ENCODE measurements at regions not wholly inside any gene's neighbourhood (a gene's known extent, or its start where the extent isn't known, plus 50 kb on each side); places are given as distances from the start of the nearest gene placed in this dataset.

DNA sequence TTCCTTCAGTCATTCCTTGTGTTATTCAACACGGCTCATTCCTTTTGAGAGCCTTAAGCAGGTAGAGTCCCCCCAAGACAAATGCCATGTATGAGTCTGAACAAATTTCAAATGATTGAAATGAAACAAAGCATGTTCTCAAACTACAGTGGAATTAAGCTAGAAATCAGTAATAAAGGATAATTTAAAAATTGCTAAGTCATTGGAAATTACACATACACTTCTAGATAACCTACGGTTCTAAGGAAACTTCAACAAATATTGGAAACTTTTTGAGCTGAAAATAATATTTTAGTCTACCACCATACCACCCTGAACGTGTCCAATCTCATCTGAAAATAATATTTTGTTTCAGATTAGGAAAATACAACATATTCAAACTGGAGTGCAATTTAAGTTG is 71.8 kb upstream of the UGP2 start:
- no peaks in the 10 kb centered on the region for H3K79me2 ChIP-seq (ENCODE audit: control insufficient read depth, insufficient read depth, low read length)
- in situ Hi-C loops (cut with MboI) (no loop called here), intact Hi-C loops (cut with micrococcal nuclease; ENCODE audit: unreplicated experiment) (no loop called here)
- no peaks in the 10 kb centered on the region for H3K27me3 ChIP-seq (replicated peaks in 1 of 2; ENCODE audit: control insufficient read depth in 2 of 2, insufficient read depth in 2 of 2, low read length in 1 of 2)
- H3K9me3 ChIP-seq (replicated peaks; ENCODE audit: control insufficient read depth, insufficient read depth, low read length), result no peaks in the 10 kb centered on the region; the same call in 2 of the 3 replicates
- SMC1A ChIA-PET (ENCODE audit: uncharacterized antibody, unreplicated experiment), result interaction anchor here (0.8 to 1.9 kb wide), 4 partner anchors 10 to 49 kb away, joined by 3 to 4 read pairs (median 4); no protein-coding TSS in a partner anchor
- DNase-seq (ENCODE audit: low read depth, low spot score) (no peak), FAIRE-seq (no peak), ATAC-seq (no peak)
- no peak overlapping the region for H3K27ac ChIP-seq (ENCODE audit: control insufficient read depth, insufficient read depth)
- POLR2A ChIA-PET, result no interaction called here
- H3K4me1 ChIP-seq (ENCODE audit: control insufficient read depth, insufficient read depth, low read length), result no peaks in the 10 kb centered on the region
- no peak overlapping the region for H3K4me3 ChIP-seq
- H4K20me1 ChIP-seq (ENCODE audit: control insufficient read depth, insufficient read depth), result no peaks in the 10 kb centered on the region
- TF ChIP-seq SMAD5 (IDR thresholded peaks at IDR 0.05; ENCODE audit: low read depth), result no peak
- TF ChIP-seq SMAD1 (IDR thresholded peaks at IDR 0.05; ENCODE audit: low read depth, partially characterized antibody), result no peak
- TF ChIP-seq, protein P1, sequence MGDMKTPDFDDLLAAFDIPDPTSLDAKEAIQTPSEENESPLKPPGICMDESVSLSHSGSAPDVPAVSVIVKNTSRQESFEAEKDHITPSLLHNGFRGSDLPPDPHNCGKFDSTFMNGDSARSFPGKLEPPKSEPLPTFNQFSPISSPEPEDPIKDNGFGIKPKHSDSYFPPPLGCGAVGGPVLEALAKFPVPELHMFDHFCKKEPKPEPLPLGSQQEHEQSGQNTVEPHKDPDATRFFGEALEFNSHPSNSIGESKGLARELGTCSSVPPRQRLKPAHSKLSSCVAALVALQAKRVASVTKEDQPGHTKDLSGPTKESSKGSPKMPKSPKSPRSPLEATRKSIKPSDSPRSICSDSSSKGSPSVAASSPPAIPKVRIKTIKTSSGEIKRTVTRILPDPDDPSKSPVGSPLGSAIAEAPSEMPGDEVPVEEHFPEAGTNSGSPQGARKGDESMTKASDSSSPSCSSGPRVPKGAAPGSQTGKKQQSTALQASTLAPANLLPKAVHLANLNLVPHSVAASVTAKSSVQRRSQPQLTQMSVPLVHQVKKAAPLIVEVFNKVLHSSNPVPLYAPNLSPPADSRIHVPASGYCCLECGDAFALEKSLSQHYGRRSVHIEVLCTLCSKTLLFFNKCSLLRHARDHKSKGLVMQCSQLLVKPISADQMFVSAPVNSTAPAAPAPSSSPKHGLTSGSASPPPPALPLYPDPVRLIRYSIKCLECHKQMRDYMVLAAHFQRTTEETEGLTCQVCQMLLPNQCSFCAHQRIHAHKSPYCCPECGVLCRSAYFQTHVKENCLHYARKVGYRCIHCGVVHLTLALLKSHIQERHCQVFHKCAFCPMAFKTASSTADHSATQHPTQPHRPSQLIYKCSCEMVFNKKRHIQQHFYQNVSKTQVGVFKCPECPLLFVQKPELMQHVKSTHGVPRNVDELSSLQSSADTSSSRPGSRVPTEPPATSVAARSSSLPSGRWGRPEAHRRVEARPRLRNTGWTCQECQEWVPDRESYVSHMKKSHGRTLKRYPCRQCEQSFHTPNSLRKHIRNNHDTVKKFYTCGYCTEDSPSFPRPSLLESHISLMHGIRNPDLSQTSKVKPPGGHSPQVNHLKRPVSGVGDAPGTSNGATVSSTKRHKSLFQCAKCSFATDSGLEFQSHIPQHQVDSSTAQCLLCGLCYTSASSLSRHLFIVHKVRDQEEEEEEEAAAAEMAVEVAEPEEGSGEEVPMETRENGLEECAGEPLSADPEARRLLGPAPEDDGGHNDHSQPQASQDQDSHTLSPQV (IDR thresholded peaks at IDR 0.05), result no peak
- no peak for TF ChIP-seq ZNF622 (IDR thresholded peaks at IDR 0.05)
- TF ChIP-seq, protein P2, sequence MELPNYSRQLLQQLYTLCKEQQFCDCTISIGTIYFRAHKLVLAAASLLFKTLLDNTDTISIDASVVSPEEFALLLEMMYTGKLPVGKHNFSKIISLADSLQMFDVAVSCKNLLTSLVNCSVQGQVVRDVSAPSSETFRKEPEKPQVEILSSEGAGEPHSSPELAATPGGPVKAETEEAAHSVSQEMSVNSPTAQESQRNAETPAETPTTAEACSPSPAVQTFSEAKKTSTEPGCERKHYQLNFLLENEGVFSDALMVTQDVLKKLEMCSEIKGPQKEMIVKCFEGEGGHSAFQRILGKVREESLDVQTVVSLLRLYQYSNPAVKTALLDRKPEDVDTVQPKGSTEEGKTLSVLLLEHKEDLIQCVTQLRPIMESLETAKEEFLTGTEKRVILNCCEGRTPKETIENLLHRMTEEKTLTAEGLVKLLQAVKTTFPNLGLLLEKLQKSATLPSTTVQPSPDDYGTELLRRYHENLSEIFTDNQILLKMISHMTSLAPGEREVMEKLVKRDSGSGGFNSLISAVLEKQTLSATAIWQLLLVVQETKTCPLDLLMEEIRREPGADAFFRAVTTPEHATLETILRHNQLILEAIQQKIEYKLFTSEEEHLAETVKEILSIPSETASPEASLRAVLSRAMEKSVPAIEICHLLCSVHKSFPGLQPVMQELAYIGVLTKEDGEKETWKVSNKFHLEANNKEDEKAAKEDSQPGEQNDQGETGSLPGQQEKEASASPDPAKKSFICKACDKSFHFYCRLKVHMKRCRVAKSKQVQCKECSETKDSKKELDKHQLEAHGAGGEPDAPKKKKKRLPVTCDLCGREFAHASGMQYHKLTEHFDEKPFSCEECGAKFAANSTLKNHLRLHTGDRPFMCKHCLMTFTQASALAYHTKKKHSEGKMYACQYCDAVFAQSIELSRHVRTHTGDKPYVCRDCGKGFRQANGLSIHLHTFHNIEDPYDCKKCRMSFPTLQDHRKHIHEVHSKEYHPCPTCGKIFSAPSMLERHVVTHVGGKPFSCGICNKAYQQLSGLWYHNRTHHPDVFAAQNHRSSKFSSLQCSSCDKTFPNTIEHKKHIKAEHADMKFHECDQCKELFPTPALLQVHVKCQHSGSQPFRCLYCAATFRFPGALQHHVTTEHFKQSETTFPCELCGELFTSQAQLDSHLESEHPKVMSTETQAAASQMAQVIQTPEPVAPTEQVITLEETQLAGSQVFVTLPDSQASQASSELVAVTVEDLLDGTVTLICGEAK (IDR thresholded peaks at IDR 0.05; ENCODE audit: borderline replicate concordance), result no peak
- RAD21 ChIA-PET (ENCODE audit: unreplicated experiment), result no interaction called here
- H2AFZ ChIP-seq (ENCODE audit: control insufficient read depth, low read depth, low read length), result no peak overlapping the region
- H3K9ac ChIP-seq (ENCODE audit: control insufficient read depth, insufficient read depth, low read length), result no peak overlapping the region
- H3K4me2 ChIP-seq (ENCODE audit: control insufficient read depth, insufficient read depth), result no peak overlapping the region
- 20% methylated on average over 3 of the region's 3 CpGs for WGBS (ENCODE audit: insufficient coverage, insufficient replicate concordance, low lambda C conversion rate, missing lambda C conversion rate)
- no TSS peak for BruUV-seq (replicated peaks)
- CTCF ChIA-PET, result interaction anchor here (0.5 kb wide), 1 partner anchor 70 kb away, joined by 3 read pairs; no protein-coding TSS in a partner anchor
- H3K36me3 ChIP-seq (ENCODE audit: control insufficient read depth in 2 of 2, insufficient read depth in 2 of 2, low read length in 1 of 2), result no peaks in the 10 kb centered on the region

All from GM12878 (cell line).